Mesodermal cell (in vitro differentiated cells): ENCODE measurements at regions not wholly inside any gene's neighbourhood (a gene's known extent, or its start where the extent isn't known, plus 50 kb on each side); places are given as distances from the start of the nearest gene placed in this dataset.
"Not testable (repeated sequence)": the region's sequence is repeated elsewhere in the genome, so short reads cannot be mapped to it uniquely, and the experiment has no call there.

Experiments used
- H3K27ac ChIP-seq: 2 replicates; pipeline ENCODE4 v1.7.0; 2013; ENCODE audit warnings: mild to moderate bottlenecking, low read depth, low read length, moderate library complexity; ENCODE audit not compliant: severe bottlenecking
- H3K36me3 ChIP-seq: 2 replicates; pipeline ENCODE4 v1.7.1; 2013; ENCODE audit warnings: mild to moderate bottlenecking, low read length, moderate library complexity; ENCODE audit not compliant: control insufficient read depth, insufficient read depth
- H3K4me1 ChIP-seq: one replicate; pipeline ENCODE4 v1.7.1; 2013; ENCODE audit warnings: mild to moderate bottlenecking, low read length; ENCODE audit not compliant: insufficient read depth, control insufficient read depth, poor library complexity, severe bottlenecking
- H3K4me3 ChIP-seq: 2 replicates; pipeline ENCODE4 v1.7.0; 2013; ENCODE audit warnings: low read length, control low read depth, mild to moderate bottlenecking; ENCODE audit not compliant: insufficient read depth, poor library complexity, severe bottlenecking; ENCODE audit errors: extremely low read depth
- H3K9me3 ChIP-seq: 2 replicates; pipeline ENCODE4 v1.7.1; 2013; ENCODE audit warnings: mild to moderate bottlenecking, low read length, moderate library complexity; ENCODE audit not compliant: control insufficient read depth
- WGBS, 2 experiments: methylation state at CpG; one replicate each; pipeline ENCODE4 v1.1.5; 2013; ENCODE audit warnings: missing lambda C conversion rate in 2 of 2; ENCODE audit not compliant: insufficient coverage in 2 of 2; 5-methylcytosine and 5-hydroxymethylcytosine counted together

GRCh38 chr9:61628951-61629350, 439.1 kb downstream of the SPATA31A7 start:
- not testable (repeated sequence) for H3K4me3 ChIP-seq, H3K27ac ChIP-seq, H3K36me3 ChIP-seq, H3K9me3 ChIP-seq, H3K4me1 ChIP-seq
- no CpG with 5 or more reads among the region's 2 CpGs for WGBS, 2 experiments

- WGBS, 2 experiments, result no CpG with 5 or more reads among the region's 19 CpGs
- Histone ChIP-seq H3K4me3 (no peak overlapping the region), H3K4me1 (no peaks in the 10 kb centered on the region), H3K36me3 (no peaks in the 10 kb centered on the region), H3K9me3 (no peaks in the 10 kb centered on the region), H3K27ac (no peak overlapping the region)
These were observed 444.4 kb downstream of the SPATA31A7 start for GRCh38 chr9:61634192-61634591.

- H3K4me3 ChIP-seq, H3K27ac ChIP-seq, H3K4me1 ChIP-seq, H3K36me3 ChIP-seq: not testable (repeated sequence)
- 43% methylated on average over 1 of the region's 6 CpGs; no CpG with 5 or more reads in 1 of the 2 experiments for WGBS, 2 experiments
- H3K9me3 ChIP-seq, result peaks cover 12% of the 10 kb centered on the region
These were observed 474.4 kb downstream of the SPATA31A7 start for GRCh38 chr9:61664232-61664631.

GRCh38 chr9:61665330-61665751, 475.5 kb downstream of the SPATA31A7 start:
- H3K27ac ChIP-seq, result no peak overlapping the region
- peaks cover 19% of the 10 kb centered on the region for H3K9me3 ChIP-seq
- WGBS, 2 experiments, result 85 to 87% methylated on average over 12 to 20 of the region's 22 CpGs
- no peak overlapping the region for H3K4me3 ChIP-seq
- no peaks in the 10 kb centered on the region for H3K4me1 ChIP-seq
- H3K36me3 ChIP-seq, result no peaks in the 10 kb centered on the region

GRCh38 chr9:61665829-61666228, 476.0 kb downstream of the SPATA31A7 start:
- Histone ChIP-seq H3K27ac (no peak overlapping the region), H3K9me3 (peaks cover 23% of the 10 kb centered on the region), H3K4me3 (no peak overlapping the region), H3K36me3 (no peaks in the 10 kb centered on the region), H3K4me1 (no peaks in the 10 kb centered on the region)
- WGBS, 2 experiments, result 79 to 89% methylated on average over 10 to 11 of the region's 12 CpGs

- Histone ChIP-seq H3K36me3 (no peaks in the 10 kb centered on the region), H3K4me1 (no peaks in the 10 kb centered on the region), H3K9me3 (peaks cover 27% of the 10 kb centered on the region), H3K4me3 (no peak overlapping the region), H3K27ac (no peak overlapping the region)
- WGBS, 2 experiments, result 79 to 85% methylated on average over 13 to 15 of the region's 15 CpGs
These were observed 476.5 kb downstream of the SPATA31A7 start for GRCh38 chr9:61666310-61666709.

GRCh38 chr9:61666849-61667371, 477.1 kb downstream of the SPATA31A7 start:
- Histone ChIP-seq H3K4me3 (no peak overlapping the region), H3K9me3 (peaks cover 32% of the 10 kb centered on the region), H3K36me3 (no peaks in the 10 kb centered on the region), H3K27ac (no peak overlapping the region), H3K4me1 (no peaks in the 10 kb centered on the region)
- WGBS, 2 experiments, result 84 to 86% methylated on average over 24 to 26 of the region's 26 CpGs

- Histone ChIP-seq H3K36me3 (no peaks in the 10 kb centered on the region), H3K27ac (no peak overlapping the region)
- WGBS, 2 experiments, result 89 to 91% methylated on average over 33 to 37 of the region's 37 CpGs
These were observed 477.8 kb downstream of the SPATA31A7 start for GRCh38 chr9:61667559-61668121.

GRCh38 chr9:61668201-61668600, 478.4 kb downstream of the SPATA31A7 start:
- not testable (repeated sequence) for H3K4me1 ChIP-seq, H3K27ac ChIP-seq, H3K4me3 ChIP-seq, H3K36me3 ChIP-seq
- WGBS, 2 experiments, result 80 to 83% methylated on average over 16 to 17 of the region's 18 CpGs
- H3K9me3 ChIP-seq, result peaks cover 44% of the 10 kb centered on the region

More at GRCh38 chr9:61667559-61668121, 477.8 kb downstream of the SPATA31A7 start:
- Histone ChIP-seq H3K4me3 (no peak overlapping the region), H3K4me1 (no peaks in the 10 kb centered on the region), H3K9me3 (peaks cover 39% of the 10 kb centered on the region)

- Histone ChIP-seq H3K9me3 (peaks cover 50% of the 10 kb centered on the region), H3K4me1 (no peaks in the 10 kb centered on the region), H3K36me3 (no peaks in the 10 kb centered on the region), H3K27ac (no peak overlapping the region), H3K4me3 (no peak overlapping the region)
- WGBS, 2 experiments, result 73 to 79% methylated on average over 14 of the region's 14 CpGs
These were observed 479.0 kb downstream of the SPATA31A7 start for GRCh38 chr9:61668846-61669245.

- Histone ChIP-seq H3K4me1 (no peaks in the 10 kb centered on the region), H3K4me3 (no peak overlapping the region), H3K27ac (no peak overlapping the region), H3K36me3 (no peaks in the 10 kb centered on the region), H3K9me3 (peaks cover 51% of the 10 kb centered on the region)
- WGBS, 2 experiments, result 74 to 76% methylated on average over 11 of the region's 16 CpGs
These were observed 479.5 kb downstream of the SPATA31A7 start for GRCh38 chr9:61669352-61669751.
